H1 (cell line): ENCODE measurements at regions not wholly inside any gene's neighbourhood (a gene's known extent, or its start where the extent isn't known, plus 50 kb on each side); places are given as distances from the start of the nearest gene placed in this dataset.

ENCODE experiments used
- CTCF ChIA-PET: fragments of 300-600 bp; sonication (Branson Sonifier 250); formaldehyde crosslinking; loops from one replicate; lab custom pipeline; 2021; ENCODE audit not compliant: partially characterized antibody; lab: Charles Lee
- POLR2A ChIA-PET: fragments of 300-600 bp; sonication (Branson Sonifier 250); formaldehyde crosslinking; loops from one replicate; lab custom pipeline; 2021; ENCODE audit warnings: inconsistent platforms; ENCODE audit not compliant: partially characterized antibody; lab: Charles Lee
- DNase-seq, 2 experiments: peaks; one replicate each; pipeline versions ENCODE4 v3.0.0 to v3.0.0-alpha.2; 2010 to 2022; ENCODE audit warnings: low spot score in 2 of 2, low read depth in 1 of 2, mixed read lengths in 1 of 2
- FAIRE-seq: peaks from 2 replicates; lab custom pipeline; 2011; peaks lifted over from hg19 to GRCh38; lab: Jason Lieb, UNC
- H2AFZ ChIP-seq: 2 replicates; pipeline ENCODE4 v1.8.1; 2012; ENCODE audit warnings: low read length, inconsistent platforms
- H2AK5ac ChIP-seq: 2 replicates; pipeline ENCODE4 v1.6.1; 2013; ENCODE audit warnings: low read depth, low read length
- H2BK120ac ChIP-seq: replicated peaks from 2 replicates; pipeline ENCODE3; 2013; ENCODE audit warnings: low read depth, low read length, inconsistent platforms
- H2BK12ac ChIP-seq: 2 replicates; pipeline ENCODE4 v1.6.1; 2013; ENCODE audit warnings: low read depth, low read length
- H2BK15ac ChIP-seq: 2 replicates; pipeline ENCODE4 v1.6.1; 2013; ENCODE audit warnings: low read length
- H2BK20ac ChIP-seq: 2 replicates; pipeline ENCODE4 v1.6.1; 2013; ENCODE audit warnings: low read length
- H2BK5ac ChIP-seq: 2 replicates; pipeline ENCODE4 v1.6.1; 2013; ENCODE audit warnings: low read depth, low read length
- H3K14ac ChIP-seq: 2 replicates; pipeline ENCODE4 v1.6.1; 2013; ENCODE audit warnings: inconsistent platforms; ENCODE audit not compliant: insufficient read length
- H3K18ac ChIP-seq: 2 replicates; pipeline ENCODE4 v1.6.1; 2013; ENCODE audit warnings: low read length; ENCODE audit errors: extremely low read depth
- H3K23ac ChIP-seq: 2 replicates; pipeline ENCODE4 v1.6.1; 2013; ENCODE audit warnings: inconsistent platforms; ENCODE audit not compliant: insufficient read length
- H3K23me2 ChIP-seq: 2 replicates; pipeline ENCODE4 v1.6.1; 2013; ENCODE audit warnings: low read depth, low read length
- H3K27ac ChIP-seq: 2 replicates; pipeline ENCODE4 v1.6.1; 2011; ENCODE audit warnings: low read depth, low read length, inconsistent platforms
- H3K27me3 ChIP-seq, 4 experiments: replicated peaks in 1 of 4; 1 replicate in 1 of 4; 2 replicates in 3 of 4; pipeline versions ENCODE4 v1.6.1 to v1.8.1; 2011 to 2013; ENCODE audit warnings: low read length in 3 of 4, mild to moderate bottlenecking in 3 of 4, inconsistent platforms in 2 of 4, mixed read lengths in 2 of 4, moderate library complexity in 1 of 4; ENCODE audit not compliant: control insufficient read depth in 3 of 4, insufficient read depth in 3 of 4; ENCODE audit errors: extremely low read depth in 1 of 4
- H3K36me3 ChIP-seq, 4 experiments: 2 replicates each; pipeline versions ENCODE4 v1.6.1 to v1.8.1; 2011 to 2013; ENCODE audit warnings: mild to moderate bottlenecking in 4 of 4, low read length in 3 of 4, moderate library complexity in 2 of 4, control low read depth in 1 of 4, inconsistent platforms in 1 of 4; ENCODE audit not compliant: insufficient read depth in 4 of 4, control insufficient read depth in 2 of 4
- H3K4ac ChIP-seq: replicated peaks from 2 replicates; pipeline ENCODE3; 2013; ENCODE audit warnings: low read length, low read depth, mixed read lengths, inconsistent platforms; ENCODE audit not compliant: insufficient read length
- H3K4me1 ChIP-seq, 4 experiments: replicated peaks in 1 of 4; 1 replicate in 1 of 4; 2 replicates in 3 of 4; pipeline versions ENCODE4 v1.6.1 to v1.8.1; 2011 to 2013; ENCODE audit warnings: low read length in 3 of 4, inconsistent platforms in 2 of 4, mixed read lengths in 1 of 4; ENCODE audit not compliant: insufficient read depth in 4 of 4, control insufficient read depth in 3 of 4
- H3K4me2 ChIP-seq, 2 experiments: 2 replicates each; pipeline versions ENCODE4 v1.6.1 to v1.8.1; 2011 to 2013; ENCODE audit warnings: low read depth in 2 of 2, low read length in 2 of 2, control low read depth in 1 of 2, inconsistent platforms in 1 of 2, mild to moderate bottlenecking in 1 of 2; ENCODE audit not compliant: insufficient read depth in 1 of 2
- H3K4me3 ChIP-seq, 4 experiments: fragments of 200-600, 300-600 bp in 1 of 4; sonication (generic), shearing (Covaris generic), sonication (Bioruptor Twin) in 1 of 4; 2 replicates each; pipeline versions ENCODE4 v1.5.1 to v1.8.1; 2011 to 2016; ENCODE audit warnings: low read length in 4 of 4, low read depth in 3 of 4, control low read depth in 2 of 4, inconsistent platforms in 2 of 4, mild to moderate bottlenecking in 2 of 4, mixed read lengths in 1 of 4, moderate library complexity in 1 of 4; ENCODE audit not compliant: insufficient read depth in 2 of 4; ENCODE audit errors: extremely low read depth in 1 of 4
- H3K56ac ChIP-seq: replicated peaks from 2 replicates; pipeline ENCODE3; 2013; ENCODE audit warnings: low read depth, mild to moderate bottlenecking, mixed read lengths, low read length, inconsistent platforms; ENCODE audit not compliant: insufficient read length
- H3K79me1 ChIP-seq: 2 replicates; pipeline ENCODE4 v1.6.1; 2013; ENCODE audit warnings: low read depth, low read length, control low read depth
- H3K79me2 ChIP-seq, 2 experiments: 2 replicates each; pipeline versions ENCODE4 v1.6.1 to v1.8.1; 2012 to 2013; ENCODE audit warnings: low read length in 2 of 2, mild to moderate bottlenecking in 2 of 2, inconsistent platforms in 1 of 2; ENCODE audit not compliant: insufficient read depth in 2 of 2, control insufficient read depth in 1 of 2
- H3K9ac ChIP-seq, 4 experiments: replicated peaks in 1 of 4; 1 replicate in 1 of 4; 2 replicates in 3 of 4; pipeline versions ENCODE4 v1.6.1 to v1.8.1; 2011 to 2013; ENCODE audit warnings: low read depth in 3 of 4, low read length in 3 of 4, control low read depth in 2 of 4, mild to moderate bottlenecking in 2 of 4, moderate library complexity in 2 of 4, inconsistent platforms in 1 of 4; ENCODE audit errors: extremely low read depth in 1 of 4
- H3K9me3 ChIP-seq, 2 experiments: 2 replicates each; pipeline versions ENCODE4 v1.6.1 to v1.8.1; 2012 to 2013; ENCODE audit warnings: mild to moderate bottlenecking in 2 of 2, moderate library complexity in 2 of 2, control low read depth in 1 of 2, inconsistent platforms in 1 of 2, low read depth in 1 of 2, low read length in 1 of 2, mixed read lengths in 1 of 2; ENCODE audit not compliant: insufficient read depth in 2 of 2
- H4K20me1 ChIP-seq, 2 experiments: replicated peaks in 1 of 2; 2 replicates each; pipeline versions ENCODE3 to v1.8.1; 2011 to 2013; ENCODE audit warnings: inconsistent platforms in 2 of 2, low read length in 2 of 2, mild to moderate bottlenecking in 1 of 2; ENCODE audit not compliant: insufficient read depth in 2 of 2, control insufficient read depth in 1 of 2
- H4K5ac ChIP-seq: 2 replicates; pipeline ENCODE4 v1.6.1; 2013; ENCODE audit warnings: low read length, low read depth, mixed read lengths, inconsistent platforms; ENCODE audit not compliant: insufficient read length
- H4K8ac ChIP-seq: 2 replicates; pipeline ENCODE4 v1.8.0; 2013; ENCODE audit warnings: mild to moderate bottlenecking, moderate library complexity, low read length, inconsistent platforms; ENCODE audit not compliant: insufficient read depth; ENCODE audit errors: extremely low read depth
- H4K91ac ChIP-seq: replicated peaks from 2 replicates; pipeline ENCODE3; 2013; ENCODE audit warnings: low read length, mixed read lengths, inconsistent platforms; ENCODE audit not compliant: insufficient read length
- EZH2 ChIP-seq: fragments of 200-600 bp; sonication (generic); IDR thresholded peaks from 2 replicates; pipeline ENCODE4 v1.7.1; 2012; ENCODE audit warnings: low read depth, mild to moderate bottlenecking, moderate library complexity, low read length, inconsistent platforms; ENCODE audit not compliant: severe bottlenecking
- FOSL1 ChIP-seq: IDR thresholded peaks from 2 replicates; pipeline ENCODE4 v1.6.1; 2011; ENCODE audit warnings: mild to moderate bottlenecking, low read depth, low read length, moderate library complexity; ENCODE audit not compliant: insufficient read depth
- GABPA ChIP-seq: IDR thresholded peaks from 2 replicates; pipeline ENCODE4 v1.6.1; 2011; ENCODE audit warnings: mild to moderate bottlenecking, low read length, moderate library complexity, borderline replicate concordance; ENCODE audit not compliant: insufficient read depth
- KDM1A ChIP-seq: fragments of 200-600, 300-600 bp; sonication (generic); IDR thresholded peaks from 2 replicates; pipeline ENCODE4 v1.7.1; 2016; ENCODE audit warnings: mild to moderate bottlenecking, low read length, borderline replicate concordance
- POU5F1 ChIP-seq: IDR thresholded peaks from 2 replicates; pipeline ENCODE4 v1.6.1; 2011; ENCODE audit warnings: low read depth, mild to moderate bottlenecking, low read length, moderate library complexity
- RAD21 ChIP-seq, 2 experiments: IDR thresholded peaks in 1 of 2; conservative IDR thresholded peaks in 1 of 2; 2 replicates each; pipeline ENCODE4 v1.6.1; 2011; ENCODE audit warnings: low read depth in 2 of 2, low read length in 2 of 2, improper control_type of control experiment in 1 of 2, inconsistent platforms in 1 of 2, mild to moderate bottlenecking in 1 of 2, moderate library complexity in 1 of 2
- SP2 ChIP-seq: IDR thresholded peaks from 2 replicates; pipeline ENCODE4 v1.6.1; 2012; ENCODE audit warnings: mild to moderate bottlenecking, low read length, inconsistent platforms
- SP4 ChIP-seq: IDR thresholded peaks from 2 replicates; pipeline ENCODE4 v1.6.1; 2012; ENCODE audit warnings: low read length, inconsistent platforms
- TBP ChIP-seq: IDR thresholded peaks from 2 replicates; pipeline ENCODE4 v1.6.1; 2011; ENCODE audit warnings: low read depth, low read length, improper control_type of control experiment
- WGBS, 2 experiments: shearing (Covaris generic) in 1 of 2; methylation state at CpG; one replicate each; pipeline versions ENCODE4 v1.1.6 to v1.1.7; 2013 to 2015; ENCODE audit warnings: low lambda C conversion rate in 2 of 2, mixed read lengths in 2 of 2, inconsistent platforms in 1 of 2, low coverage in 1 of 2, missing lambda C conversion rate in 1 of 2; ENCODE audit not compliant: insufficient replicate concordance in 2 of 2, insufficient coverage in 1 of 2, insufficient read length in 1 of 2; ENCODE audit errors: extremely low coverage in 1 of 2, missing lambda C conversion rate in 1 of 2; 5-methylcytosine and 5-hydroxymethylcytosine counted together

GRCh38 chr2:216260629-216261028 is 111.7 kb downstream of the MARCHF4 start:
- no peaks in the 10 kb centered on the region for H3K79me2 ChIP-seq
- DNase-seq (no peak), FAIRE-seq (no peak)
- no peak overlapping the region for H2BK20ac ChIP-seq
- H2BK12ac ChIP-seq: no peak overlapping the region
- H3K14ac ChIP-seq: no peak overlapping the region
- no peaks in the 10 kb centered on the region for H3K79me1 ChIP-seq
- H4K91ac ChIP-seq: no peak overlapping the region
- no peaks in the 10 kb centered on the region for H3K9me3 ChIP-seq
- H3K9ac ChIP-seq: no peak overlapping the region
- no peak overlapping the region for H3K18ac ChIP-seq
- no peak overlapping the region for H4K5ac ChIP-seq
- no peak overlapping the region; the same call in 1 of the 2 replicates for H4K8ac ChIP-seq
- H2BK5ac ChIP-seq: no peak overlapping the region
- no peak overlapping the region for H3K23ac ChIP-seq
- no peak overlapping the region for H2BK120ac ChIP-seq
- no peak overlapping the region for H2BK15ac ChIP-seq
- 85% methylated on average over 4 of the region's 4 CpGs; no CpG with 5 or more reads in 1 of the 2 experiments for WGBS, 2 experiments
- H4K20me1 ChIP-seq: no peaks in the 10 kb centered on the region
- H3K27ac ChIP-seq: no peak overlapping the region
- no peak overlapping the region for H3K4me3 ChIP-seq
- no peak overlapping the region for H2AK5ac ChIP-seq
- H3K56ac ChIP-seq: no peak overlapping the region
- no peak overlapping the region for H3K4me2 ChIP-seq
- ChIA-PET POLR2A (interaction anchor here (1.2 to 1.5 kb wide), 3 partner anchors 11 to 238 kb away, joined by 3 to 4 read pairs (median 3); partner anchors contain the start of gene RPL37A), CTCF (interaction anchor here (0.9 to 3.1 kb wide), 6 partner anchors 9 to 38 kb away, joined by 4 to 10 read pairs (median 4); no protein-coding TSS in a partner anchor)
- no peak overlapping the region for H3K4ac ChIP-seq
- H2AFZ ChIP-seq: no peak overlapping the region
- H3K23me2 ChIP-seq: no peaks in the 10 kb centered on the region; the same call in 1 of the 2 replicates
- H3K27me3 ChIP-seq: no peaks in the 10 kb centered on the region; a peak in 1 of 7 replicates
- no peaks in the 10 kb centered on the region for H3K36me3 ChIP-seq
- H3K4me1 ChIP-seq: no peaks in the 10 kb centered on the region
- TF ChIP-seq RAD21 (IDR thresholded peaks at IDR 0.05 in 1 of 2, conservative IDR thresholded peaks at IDR 0.05 in 1 of 2; ENCODE audit: low read depth in 2 of 2, low read length in 2 of 2) (no peak), SP4 (no peak), GABPA (no peak), KDM1A (no peak), TBP (no peak), EZH2 (no peak), SP2 (no peak), FOSL1 (no peak), POU5F1 (no peak)
